KMS-11 (cell line): ENCODE measurements at regions not wholly inside any gene's neighbourhood (a gene's known extent, or its start where the extent isn't known, plus 50 kb on each side); places are given as distances from the start of the nearest gene placed in this dataset.

Experiments
- H2AFZ ChIP-seq: fragments of 200-600 bp; sonication (generic); 2 replicates; pipeline ENCODE4 v1.6.1; 2016; ENCODE audit warnings: antibody characterized with exemption, mixed run types, low read depth
- H3K27ac ChIP-seq: fragments of 200-600 bp; sonication (generic); 2 replicates; pipeline ENCODE4 v1.6.1; 2016; ENCODE audit warnings: mild to moderate bottlenecking, mixed run types
- H3K27me3 ChIP-seq: fragments of 200-600 bp; sonication (generic); 2 replicates; pipeline ENCODE4 v1.6.1; 2017; ENCODE audit warnings: mild to moderate bottlenecking, low read depth, mixed run types, moderate library complexity; ENCODE audit not compliant: insufficient read depth
- H3K36me3 ChIP-seq: fragments of 200-600 bp; sonication (generic); 2 replicates; pipeline ENCODE4 v1.6.1; 2017; ENCODE audit warnings: mild to moderate bottlenecking, mixed run types; ENCODE audit not compliant: insufficient read depth
- H3K4me1 ChIP-seq: fragments of 200-600 bp; sonication (generic); 2 replicates; pipeline ENCODE4 v1.6.1; 2016; ENCODE audit warnings: mild to moderate bottlenecking, low read depth, mixed run types; ENCODE audit not compliant: poor library complexity, severe bottlenecking
- H3K4me2 ChIP-seq: fragments of 200-600 bp; sonication (generic); 2 replicates; pipeline ENCODE4 v1.7.0; 2016; ENCODE audit warnings: mild to moderate bottlenecking, mixed run types
- H3K4me3 ChIP-seq: fragments of 200-600 bp; sonication (generic); IDR thresholded peaks from 2 replicates; pipeline ENCODE4 v1.6.1; 2017; ENCODE audit warnings: low read depth, low read length, mixed read lengths; ENCODE audit not compliant: insufficient read depth
- H3K79me2 ChIP-seq: fragments of 200-600 bp; sonication (generic); 2 replicates; pipeline ENCODE4 v1.6.1; 2016; ENCODE audit warnings: low read depth, mixed run types; ENCODE audit not compliant: insufficient read depth
- H3K9ac ChIP-seq: fragments of 200-600 bp; sonication (generic); 2 replicates; pipeline ENCODE4 v1.6.1; 2016; ENCODE audit warnings: mild to moderate bottlenecking, mixed run types
- H4K20me1 ChIP-seq: fragments of 200-600 bp; sonication (generic); 2 replicates; pipeline ENCODE4 v1.6.1; 2016; ENCODE audit warnings: mild to moderate bottlenecking, mixed run types; ENCODE audit not compliant: insufficient read depth
- CTCF ChIP-seq: fragments of 200-600 bp; sonication (generic); conservative IDR thresholded peaks from 2 replicates; pipeline ENCODE4 v1.6.1; 2017; ENCODE audit warnings: low read depth, mild to moderate bottlenecking, antibody characterized with exemption, low read length, moderate library complexity, mixed read lengths

DNA sequence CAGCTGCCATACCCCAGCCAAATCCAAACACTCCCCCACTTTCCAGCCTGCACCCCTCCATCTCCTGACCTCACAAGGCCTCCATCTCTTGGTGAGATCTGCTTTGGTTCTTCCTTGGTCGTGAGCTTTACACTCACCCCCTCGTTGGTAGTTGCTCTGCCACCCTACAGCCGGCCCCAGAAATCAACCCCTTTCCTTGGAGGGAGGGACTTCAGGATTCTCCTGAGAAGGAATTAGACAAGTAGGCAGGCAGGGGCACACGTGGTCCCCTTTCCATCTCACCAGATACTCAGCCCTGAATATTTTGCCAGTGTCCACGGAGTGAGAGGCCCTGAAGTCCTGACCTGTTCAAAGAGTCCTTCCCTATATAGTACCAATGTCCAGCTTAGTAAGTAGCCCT, 120.0 kb upstream of the PWP1 start:
- no peak for TF ChIP-seq CTCF
- no peaks in the 10 kb centered on the region for H3K27me3 ChIP-seq
- no peaks in the 10 kb centered on the region for H3K79me2 ChIP-seq

GRCh38 chr12:107567876-107568619, 117.6 kb upstream of the PWP1 start:
- no peak overlapping the region for H2AFZ ChIP-seq
- no peaks in the 10 kb centered on the region for H3K27me3 ChIP-seq
- H3K79me2 ChIP-seq: no peaks in the 10 kb centered on the region
- no peak overlapping the region for H3K4me3 ChIP-seq
- no peak overlapping the region for H3K9ac ChIP-seq
- no peak overlapping the region for H3K4me2 ChIP-seq
- no peaks in the 10 kb centered on the region for H4K20me1 ChIP-seq
- H3K27ac ChIP-seq: no peak overlapping the region
- H3K36me3 ChIP-seq: no peaks in the 10 kb centered on the region
- TF ChIP-seq CTCF: no peak
- H3K4me1 ChIP-seq: no peaks in the 10 kb centered on the region

More for the DNA sequence above, 120.0 kb upstream of the PWP1 start:
- H3K4me2 ChIP-seq: no peak overlapping the region
- no peak overlapping the region for H3K9ac ChIP-seq
- H3K36me3 ChIP-seq: no peaks in the 10 kb centered on the region
- no peak overlapping the region for H3K27ac ChIP-seq
- H2AFZ ChIP-seq: no peak overlapping the region
- H3K4me1 ChIP-seq: no peaks in the 10 kb centered on the region
- H4K20me1 ChIP-seq: no peaks in the 10 kb centered on the region
- H3K4me3 ChIP-seq: no peak overlapping the region

GRCh38 chr12:107568718-107569117, 116.9 kb upstream of the PWP1 start:
- H3K4me1 ChIP-seq: no peaks in the 10 kb centered on the region
- no peaks in the 10 kb centered on the region for H4K20me1 ChIP-seq
- no peak overlapping the region for H3K27ac ChIP-seq
- TF ChIP-seq CTCF: no peak
- no peak overlapping the region for H2AFZ ChIP-seq
- H3K4me2 ChIP-seq: no peak overlapping the region
- no peaks in the 10 kb centered on the region for H3K36me3 ChIP-seq
- no peaks in the 10 kb centered on the region for H3K27me3 ChIP-seq
- H3K4me3 ChIP-seq: no peak overlapping the region
- no peaks in the 10 kb centered on the region for H3K79me2 ChIP-seq
- H3K9ac ChIP-seq: no peak overlapping the region

GRCh38 chr12:107570721-107571120, 114.9 kb upstream of the PWP1 start:
- H3K27ac ChIP-seq: no peak overlapping the region
- TF ChIP-seq CTCF: no peak
- no peaks in the 10 kb centered on the region for H4K20me1 ChIP-seq
- no peaks in the 10 kb centered on the region for H3K4me1 ChIP-seq
- no peaks in the 10 kb centered on the region for H3K36me3 ChIP-seq
- H3K4me3 ChIP-seq: no peak overlapping the region
- H3K79me2 ChIP-seq: no peaks in the 10 kb centered on the region
- no peak overlapping the region for H2AFZ ChIP-seq
- no peak overlapping the region for H3K9ac ChIP-seq
- no peaks in the 10 kb centered on the region for H3K27me3 ChIP-seq
- H3K4me2 ChIP-seq: no peak overlapping the region
